Mucosa of descending colon (tissue), 3 donors: ENCODE measurements at regions not wholly inside any gene's neighbourhood (a gene's known extent, or its start where the extent isn't known, plus 50 kb on each side); places are given as distances from the start of the nearest gene placed in this dataset.

ENCODE experiments used
- ATAC-seq: fragments of 200-7000 bp; cut with Tn5 transposase; one replicate; pipeline ENCODE4 v1.9.1; 2020; ENCODE audit warnings: mild to moderate bottlenecking, moderate library complexity
- DNase-seq, 3 donors: peaks; one replicate each; pipeline ENCODE4 v3.0.0-alpha.2; 2020
- H3K36me3 ChIP-seq: fragments of 200-600 bp; one replicate; pipeline ENCODE4 v1.8.0; 2021; ENCODE audit warnings: low read depth, mild to moderate bottlenecking
- H3K4me1 ChIP-seq: fragments of 200-600 bp; one replicate; pipeline ENCODE4 v1.8.0; 2021; ENCODE audit warnings: low read depth, mild to moderate bottlenecking
- H3K4me3 ChIP-seq: fragments of 200-600 bp; one replicate; pipeline ENCODE4 v1.8.0; 2021; ENCODE audit warnings: mild to moderate bottlenecking
- H3K9me3 ChIP-seq: fragments of 200-600 bp; one replicate; pipeline ENCODE4 v1.8.0; 2021; ENCODE audit warnings: mild to moderate bottlenecking
- intact Hi-C, 2 donors: fragments of 100-400 bp; cut with DNase I in 1 of 2; cut with micrococcal nuclease in 1 of 2; formaldehyde crosslinking; loops; one replicate each; pipeline versions ENCODE4 v1.11.0 to v1.11.1; 2022; cut with DNase I, micrococcal nuclease
- TF ChIP-seq, protein P1 (sequence below): fragments of 200-600 bp; IDR thresholded peaks from one replicate; pipeline ENCODE4 v1.8.0; 2022; ENCODE audit warnings: antibody characterized with exemption, mild to moderate bottlenecking
- donor health status: DM: no; HTN: no; CAD: no; lungs with moderate emphysema.
- donor health status: DM: no; HTN: no; CAD: no.
- donor health status: DM: no; HTN: yes; CAD: no.

GRCh38 chr2:16525265-16525887, 140.3 kb downstream of the CYRIA start:
- TF ChIP-seq, protein P1, sequence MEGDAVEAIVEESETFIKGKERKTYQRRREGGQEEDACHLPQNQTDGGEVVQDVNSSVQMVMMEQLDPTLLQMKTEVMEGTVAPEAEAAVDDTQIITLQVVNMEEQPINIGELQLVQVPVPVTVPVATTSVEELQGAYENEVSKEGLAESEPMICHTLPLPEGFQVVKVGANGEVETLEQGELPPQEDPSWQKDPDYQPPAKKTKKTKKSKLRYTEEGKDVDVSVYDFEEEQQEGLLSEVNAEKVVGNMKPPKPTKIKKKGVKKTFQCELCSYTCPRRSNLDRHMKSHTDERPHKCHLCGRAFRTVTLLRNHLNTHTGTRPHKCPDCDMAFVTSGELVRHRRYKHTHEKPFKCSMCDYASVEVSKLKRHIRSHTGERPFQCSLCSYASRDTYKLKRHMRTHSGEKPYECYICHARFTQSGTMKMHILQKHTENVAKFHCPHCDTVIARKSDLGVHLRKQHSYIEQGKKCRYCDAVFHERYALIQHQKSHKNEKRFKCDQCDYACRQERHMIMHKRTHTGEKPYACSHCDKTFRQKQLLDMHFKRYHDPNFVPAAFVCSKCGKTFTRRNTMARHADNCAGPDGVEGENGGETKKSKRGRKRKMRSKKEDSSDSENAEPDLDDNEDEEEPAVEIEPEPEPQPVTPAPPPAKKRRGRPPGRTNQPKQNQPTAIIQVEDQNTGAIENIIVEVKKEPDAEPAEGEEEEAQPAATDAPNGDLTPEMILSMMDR = no peak
- ATAC-seq (no peak), DNase-seq (peak in 1 of 3 donors; percentile 38)
- Histone ChIP-seq H3K9me3 (no peaks in the 10 kb centered on the region), H3K4me1 (no peaks in the 10 kb centered on the region), H3K4me3 (no peak overlapping the region), H3K36me3 (no peaks in the 10 kb centered on the region)
- intact Hi-C loops = no loop called here

- intact Hi-C loops = no loop called here
Measured at GRCh38 chr2:16523711-16524110, 141.9 kb downstream of the CYRIA start.

GRCh38 chr2:16522031-16522831, 143.4 kb downstream of the CYRIA start:
- H3K36me3 ChIP-seq = no peaks in the 10 kb centered on the region
- TF ChIP-seq, protein P1 = no peak
- no peak for ATAC-seq
- intact Hi-C loops = no loop called here
- no peaks in the 10 kb centered on the region for H3K9me3 ChIP-seq
- H3K4me3 ChIP-seq = no peak overlapping the region
- no peaks in the 10 kb centered on the region for H3K4me1 ChIP-seq
- no peak for DNase-seq

More at GRCh38 chr2:16523711-16524110, 141.9 kb downstream of the CYRIA start:
- H3K4me3 ChIP-seq = no peak overlapping the region
- no peak for DNase-seq
- ATAC-seq = no peak
- H3K36me3 ChIP-seq = no peaks in the 10 kb centered on the region
- TF ChIP-seq, protein P1 = no peak
- no peaks in the 10 kb centered on the region for H3K9me3 ChIP-seq
- no peaks in the 10 kb centered on the region for H3K4me1 ChIP-seq

GRCh38 chr2:16520891-16521290, 144.7 kb downstream of the CYRIA start:
- Histone ChIP-seq H3K36me3 (no peaks in the 10 kb centered on the region), H3K9me3 (no peaks in the 10 kb centered on the region), H3K4me3 (no peak overlapping the region), H3K4me1 (no peaks in the 10 kb centered on the region)
- TF ChIP-seq, protein P1 = no peak
- intact Hi-C loops = no loop called here
- DNase-seq = no peak
- ATAC-seq = no peak

DNA sequence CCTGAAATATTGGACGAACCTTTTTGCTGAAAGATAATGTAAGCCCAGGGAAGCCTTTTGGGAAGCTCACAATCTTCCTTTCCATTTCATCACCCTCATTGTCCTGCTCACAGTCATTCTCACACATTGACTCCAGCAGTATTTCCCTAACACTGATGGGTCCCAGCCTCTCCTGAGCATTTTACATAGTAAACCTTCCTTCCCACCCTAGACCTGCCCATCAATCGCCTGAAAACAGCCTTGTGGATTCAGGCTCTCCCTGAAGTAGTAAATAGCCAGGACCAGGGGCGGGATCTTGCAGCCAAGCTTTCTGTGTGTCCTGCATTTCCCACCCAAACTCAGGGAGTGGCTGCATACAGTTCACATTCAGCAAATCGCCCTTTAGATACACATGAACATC, 149.9 kb downstream of the CYRIA start:
- TF ChIP-seq, protein P1 = no peak
- ATAC-seq (no peak), DNase-seq (no peak)
- H3K4me3 ChIP-seq = no peak overlapping the region
- no peaks in the 10 kb centered on the region for H3K4me1 ChIP-seq
- no peaks in the 10 kb centered on the region for H3K9me3 ChIP-seq
- intact Hi-C loops = no loop called here
- H3K36me3 ChIP-seq = no peaks in the 10 kb centered on the region
